Lung (tissue), 11 donors: ENCODE measurements at regions not wholly inside any gene's neighbourhood (a gene's known extent, or its start where the extent isn't known, plus 50 kb on each side); places are given as distances from the start of the nearest gene placed in this dataset.

ENCODE experiments used
- ATAC-seq: fragments of 200-7000 bp; cut with Tn5 transposase; one replicate; pipeline ENCODE4 v1.9.1; 2020; ENCODE audit warnings: moderate number of reproducible peaks; ENCODE audit not compliant: insufficient read depth, low FRiP score
- DNase-seq, 3 donors: peaks; one replicate each; pipeline ENCODE4 v3.0.0-alpha.2; 2013 to 2017
- H3K27ac ChIP-seq, 2 donors: one replicate each; pipeline ENCODE4 v1.5.1; 2013; ENCODE audit warnings: mild to moderate bottlenecking in 2 of 2, moderate library complexity in 2 of 2, control low read depth in 1 of 2, inconsistent platforms in 1 of 2, low read depth in 1 of 2, low read length in 1 of 2
- H3K27me3 ChIP-seq, 3 donors: one replicate each; pipeline ENCODE4 v1.5.1; 2013; ENCODE audit warnings: low read length in 2 of 3; ENCODE audit not compliant: control insufficient read depth in 3 of 3, insufficient read depth in 3 of 3
- H3K36me3 ChIP-seq, 4 donors: one replicate each; pipeline ENCODE4 v1.5.1; 2013; ENCODE audit warnings: low read length in 4 of 4, mild to moderate bottlenecking in 1 of 4, moderate library complexity in 1 of 4; ENCODE audit not compliant: control insufficient read depth in 4 of 4, insufficient read depth in 4 of 4
- H3K4me1 ChIP-seq, 5 donors: one replicate each; pipeline ENCODE4 v1.5.1; 2013; ENCODE audit warnings: low read length in 5 of 5, mild to moderate bottlenecking in 2 of 5, moderate library complexity in 1 of 5; ENCODE audit not compliant: control insufficient read depth in 5 of 5, insufficient read depth in 5 of 5
- H3K4me3 ChIP-seq: one replicate; pipeline ENCODE4 v1.5.1; 2013; ENCODE audit warnings: mild to moderate bottlenecking, control low read depth, moderate library complexity
- H3K9ac ChIP-seq, 2 donors: one replicate each; pipeline ENCODE4 v1.5.1; 2013; ENCODE audit warnings: low read length in 2 of 2, control low read depth in 1 of 2; ENCODE audit not compliant: insufficient read depth in 1 of 2
- H3K9me3 ChIP-seq, 4 donors: one replicate each; pipeline ENCODE4 v1.5.1; 2013; ENCODE audit warnings: low read length in 3 of 4, mild to moderate bottlenecking in 1 of 4, moderate library complexity in 1 of 4; ENCODE audit not compliant: control insufficient read depth in 4 of 4, insufficient read depth in 3 of 4
- WGBS, 2 donors: extraction: QIAGEN DNeasy Blood & Tissue Kit; methylation state at CpG; one replicate each; pipeline ENCODE4 v1.1.7; 2013; 5-methylcytosine and 5-hydroxymethylcytosine counted together
- TF ChIP-seq, protein P1 (sequence below): IDR thresholded peaks from 2 replicates; pipeline ENCODE4 v1.5.1; 2012; ENCODE audit warnings: mild to moderate bottlenecking; ENCODE audit errors: control extremely low read depth, extremely low read depth
- donor health status: control.
- donor health status: control.
- donor health status: Bipolar disorder and iron deficiency.
- donor health status: healthy.
- donor health status: DM: yes; HTN: yes; CAD: no.

DNA sequence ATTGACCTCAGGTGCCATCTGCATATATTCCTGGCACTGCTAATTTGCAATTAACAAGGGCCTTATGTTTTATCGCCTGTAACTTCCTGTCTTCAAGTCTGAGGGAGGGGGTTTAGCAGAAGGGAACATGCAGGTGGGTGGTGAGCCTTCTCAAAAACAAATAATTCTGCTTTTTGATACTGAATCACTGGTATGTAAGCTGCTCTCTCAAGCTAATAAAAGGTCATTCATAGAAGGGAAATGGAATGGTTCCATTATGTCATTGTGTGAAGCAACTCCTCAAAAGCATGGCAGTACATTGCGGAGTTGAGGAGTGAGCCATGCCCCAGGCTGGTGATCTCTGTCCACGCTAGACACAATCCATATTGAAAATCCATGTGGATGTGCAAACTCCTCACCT, 414.8 kb upstream of the ID2 start:
- Histone ChIP-seq H3K27me3 (no peaks in the 10 kb centered on the region), H3K4me1 (peaks cover 0 to 8% (median under 1%) of the 10 kb centered on the region in 5 donors), H3K27ac (no peak overlapping the region), H3K4me3 (no peak overlapping the region), H3K9ac (no peak overlapping the region), H3K9me3 (no peaks in the 10 kb centered on the region), H3K36me3 (no peaks in the 10 kb centered on the region)
- ATAC-seq, result no peak
- TF ChIP-seq, protein P1, sequence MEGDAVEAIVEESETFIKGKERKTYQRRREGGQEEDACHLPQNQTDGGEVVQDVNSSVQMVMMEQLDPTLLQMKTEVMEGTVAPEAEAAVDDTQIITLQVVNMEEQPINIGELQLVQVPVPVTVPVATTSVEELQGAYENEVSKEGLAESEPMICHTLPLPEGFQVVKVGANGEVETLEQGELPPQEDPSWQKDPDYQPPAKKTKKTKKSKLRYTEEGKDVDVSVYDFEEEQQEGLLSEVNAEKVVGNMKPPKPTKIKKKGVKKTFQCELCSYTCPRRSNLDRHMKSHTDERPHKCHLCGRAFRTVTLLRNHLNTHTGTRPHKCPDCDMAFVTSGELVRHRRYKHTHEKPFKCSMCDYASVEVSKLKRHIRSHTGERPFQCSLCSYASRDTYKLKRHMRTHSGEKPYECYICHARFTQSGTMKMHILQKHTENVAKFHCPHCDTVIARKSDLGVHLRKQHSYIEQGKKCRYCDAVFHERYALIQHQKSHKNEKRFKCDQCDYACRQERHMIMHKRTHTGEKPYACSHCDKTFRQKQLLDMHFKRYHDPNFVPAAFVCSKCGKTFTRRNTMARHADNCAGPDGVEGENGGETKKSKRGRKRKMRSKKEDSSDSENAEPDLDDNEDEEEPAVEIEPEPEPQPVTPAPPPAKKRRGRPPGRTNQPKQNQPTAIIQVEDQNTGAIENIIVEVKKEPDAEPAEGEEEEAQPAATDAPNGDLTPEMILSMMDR, result no peak
- DNase-seq, result no peak
- WGBS, 2 donors, result 89 to 97% methylated on average over 3 of the region's 3 CpGs

DNA sequence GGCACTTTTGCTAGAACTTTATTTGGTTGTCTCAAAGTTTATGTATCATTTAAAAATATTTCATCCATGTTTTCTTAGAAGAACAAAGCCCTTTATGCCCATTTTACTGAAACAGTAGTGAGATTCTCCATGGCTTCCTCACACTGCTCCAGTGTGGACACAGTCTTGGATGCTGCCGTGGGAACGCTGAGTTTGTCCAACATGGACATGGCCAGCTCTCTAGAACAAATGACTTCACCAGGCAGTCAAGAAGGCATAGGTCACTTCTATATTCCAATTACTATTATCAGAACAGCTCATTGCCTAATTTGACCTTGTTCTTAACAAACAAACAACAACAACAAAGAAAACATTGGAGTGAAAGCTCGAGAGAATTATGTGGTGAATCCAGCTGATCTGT, 414.1 kb upstream of the ID2 start:
- Histone ChIP-seq H3K4me3 (no peak overlapping the region), H3K27me3 (no peaks in the 10 kb centered on the region), H3K27ac (no peak overlapping the region), H3K4me1 (peaks cover 0 to 5% (median 0%) of the 10 kb centered on the region in 5 donors), H3K9ac (no peak overlapping the region), H3K36me3 (no peaks in the 10 kb centered on the region), H3K9me3 (no peaks in the 10 kb centered on the region)
- DNase-seq (no peak), ATAC-seq (no peak)
- 91 to 99% methylated on average over 3 of the region's 3 CpGs for WGBS, 2 donors
- TF ChIP-seq, protein P1, result no peak

DNA sequence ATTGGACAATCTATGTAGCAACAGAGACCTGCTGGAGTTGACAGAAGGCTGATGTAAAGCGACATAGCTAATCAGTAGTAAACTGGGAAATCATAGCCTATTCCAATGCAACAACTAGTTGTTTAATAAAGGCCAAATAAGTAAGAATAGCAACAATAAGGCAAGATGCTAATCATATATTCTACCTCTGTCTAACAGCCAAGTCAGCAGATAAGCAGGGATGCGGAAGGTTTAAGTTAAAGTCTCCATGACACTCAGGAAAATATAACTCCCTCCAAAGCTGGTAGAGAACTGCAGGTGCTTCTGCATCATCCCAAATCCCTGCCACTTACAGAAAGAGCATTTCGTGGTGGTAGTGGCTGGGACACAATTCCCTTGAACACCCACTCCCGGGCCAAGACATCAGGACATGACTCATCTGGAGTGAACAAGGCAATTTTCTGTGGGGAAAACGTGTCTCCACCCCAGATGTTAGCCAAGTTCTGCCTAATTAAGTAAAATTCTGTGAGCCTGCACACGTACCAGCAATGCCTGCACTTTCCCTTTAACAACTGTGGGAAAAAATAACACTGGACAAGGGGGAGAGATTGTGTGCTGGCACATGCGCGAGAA, 413.6 kb upstream of the ID2 start:
- H3K4me3 ChIP-seq, result no peak overlapping the region
- no peak overlapping the region for H3K27ac ChIP-seq
- WGBS, 2 donors, result 79 to 82% methylated on average over 8 of the region's 8 CpGs
- H3K9me3 ChIP-seq, result no peaks in the 10 kb centered on the region
- no peak for DNase-seq
- no peak for ATAC-seq
- no peaks in the 10 kb centered on the region for H3K36me3 ChIP-seq
- H3K9ac ChIP-seq, result no peak overlapping the region
- H3K27me3 ChIP-seq, result no peaks in the 10 kb centered on the region
- peaks cover 0 to 5% (median 0%) of the 10 kb centered on the region in 5 donors for H3K4me1 ChIP-seq
- TF ChIP-seq, protein P1, result no peak

DNA sequence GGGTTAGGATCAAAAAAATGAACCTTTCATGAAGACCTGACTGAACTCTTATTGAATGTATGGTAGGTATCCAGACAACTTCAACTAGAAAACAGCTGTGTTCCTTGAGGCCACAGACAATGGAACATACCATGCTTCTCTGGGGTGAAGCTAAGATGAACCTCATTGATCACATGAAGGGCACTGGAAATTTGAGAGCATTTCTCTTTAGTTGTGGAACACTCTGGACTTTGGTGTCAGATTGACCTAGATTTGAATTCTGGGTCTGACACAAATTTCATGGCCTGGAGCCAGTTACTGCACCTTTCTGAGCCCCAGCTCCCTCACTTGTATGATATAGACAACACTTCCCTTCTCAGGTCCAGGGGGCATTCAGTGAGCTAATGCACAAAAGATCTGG, 411.2 kb upstream of the ID2 start:
- H3K27ac ChIP-seq, result no peak overlapping the region
- no peak overlapping the region for H3K4me3 ChIP-seq
- ATAC-seq (no peak), DNase-seq (no peak)
- TF ChIP-seq, protein P1, result no peak
- no peaks in the 10 kb centered on the region for H3K36me3 ChIP-seq
- H3K9me3 ChIP-seq, result no peaks in the 10 kb centered on the region
- H3K9ac ChIP-seq, result no peak overlapping the region
- H3K4me1 ChIP-seq, result peaks cover 0 to 5% (median 0%) of the 10 kb centered on the region in 5 donors
- H3K27me3 ChIP-seq, result no peaks in the 10 kb centered on the region
